PC-9 (cell line): ENCODE measurements at regions not wholly inside any gene's neighbourhood (a gene's known extent, or its start where the extent isn't known, plus 50 kb on each side); places are given as distances from the start of the nearest gene placed in this dataset.
A peak's percentile ranks its signal among the peaks of the same experiment; 100 is the strongest.

ENCODE experiments used
- BruUV-seq: library from RNA; stranded (reverse); fragments of 400-500 nt; replicated peaks from 2 replicates; lab custom pipeline; 2021; lab: Mats Ljungman, UMichigan
- CTCF ChIA-PET: fragments of 300-600 bp; sonication (Branson Sonifier 250); formaldehyde crosslinking; loops from one replicate; lab custom pipeline; 2022; ENCODE audit warnings: antibody characterized with exemption; lab: Charles Lee
- POLR2A ChIA-PET: fragments of 300-600 bp; sonication (Branson Sonifier 250); formaldehyde crosslinking; loops from one replicate; lab custom pipeline; 2022; ENCODE audit warnings: antibody characterized with exemption; ENCODE audit not compliant: unreplicated experiment; lab: Charles Lee
- DNase-seq, 2 experiments: peaks; one replicate each; pipeline versions ENCODE4 v3.0.0 to v3.0.0-alpha.2; 2015 to 2022; ENCODE audit warnings: mixed read lengths in 1 of 2
- H2AFZ ChIP-seq: fragments of 200-600 bp; sonication (generic); 2 replicates; pipeline ENCODE4 v1.8.1; 2017; ENCODE audit warnings: antibody characterized with exemption
- H3F3A ChIP-seq: fragments of 200-600 bp; sonication (generic); 2 replicates; pipeline ENCODE4 v1.8.1; 2017; ENCODE audit warnings: antibody characterized with exemption, mild to moderate bottlenecking, low read depth; ENCODE audit not compliant: insufficient read depth
- H3K27ac ChIP-seq: fragments of 200-600 bp; sonication (generic); 2 replicates; pipeline ENCODE4 v1.6.1; 2016; ENCODE audit warnings: mixed run types
- H3K27me3 ChIP-seq: fragments of 200-600 bp; sonication (generic); 2 replicates; pipeline ENCODE4 v1.6.1; 2016; ENCODE audit warnings: low read depth, mixed run types; ENCODE audit not compliant: insufficient read depth
- H3K36me3 ChIP-seq: fragments of 200-600 bp; sonication (generic); 2 replicates; pipeline ENCODE4 v1.6.1; 2016; ENCODE audit warnings: low read depth, mixed run types
- H3K4me1 ChIP-seq: fragments of 200-600 bp; sonication (generic); replicated peaks from 2 replicates; pipeline ENCODE4 v1.6.1; 2016; ENCODE audit warnings: mixed run types; ENCODE audit not compliant: insufficient read depth
- H3K4me2 ChIP-seq: fragments of 200-600 bp; sonication (generic); 2 replicates; pipeline ENCODE4 v1.6.1; 2017; ENCODE audit warnings: mixed run types
- H3K4me3 ChIP-seq: fragments of 200-600 bp; sonication (generic); 2 replicates; pipeline ENCODE4 v1.6.1; 2016; ENCODE audit warnings: mixed run types
- H3K79me2 ChIP-seq: fragments of 200-600 bp; sonication (generic); 2 replicates; pipeline ENCODE4 v1.6.1; 2017; ENCODE audit warnings: low read depth, mixed run types
- H3K9me2 ChIP-seq: fragments of 200-600 bp; sonication (generic); 2 replicates; pipeline ENCODE4 v1.8.1; 2017; ENCODE audit warnings: mild to moderate bottlenecking; ENCODE audit not compliant: insufficient read depth
- H3K9me3 ChIP-seq: fragments of 200-600 bp; sonication (generic); 2 replicates; pipeline ENCODE4 v1.8.1; 2016; ENCODE audit warnings: low read depth; ENCODE audit not compliant: insufficient read depth
- H4K20me1 ChIP-seq: fragments of 200-600 bp; sonication (generic); 2 replicates; pipeline ENCODE4 v1.8.1; 2017; ENCODE audit not compliant: insufficient read depth
- CTCF ChIP-seq: fragments of 200-600 bp; sonication (generic); conservative IDR thresholded peaks from 2 replicates; pipeline ENCODE4 v1.6.1; 2017; ENCODE audit warnings: mixed run types, antibody characterized with exemption, mild to moderate bottlenecking, moderate library complexity
- EZH2 ChIP-seq: fragments of 200-600 bp; sonication (generic); IDR thresholded peaks from 2 replicates; pipeline ENCODE4 v1.8.0; 2017; ENCODE audit warnings: antibody characterized with exemption, low read depth
- intact Hi-C: fragments of 100-400 bp; cut with micrococcal nuclease; formaldehyde crosslinking; loops from one replicate; pipeline ENCODE4 v1.10.0; 2022; ENCODE audit not compliant: unreplicated experiment

GRCh38 chr5:167573370-167574127 lies 717.9 kb upstream of the WWC1 start:
- no peaks in the 10 kb centered on the region for H3K4me1 ChIP-seq
- H3K9me3 ChIP-seq, result no peaks in the 10 kb centered on the region
- ChIA-PET POLR2A (no interaction called here), CTCF (interaction anchor here (0.7 kb wide), 1 partner anchor 422 kb away, joined by 5 read pairs; no protein-coding TSS in a partner anchor)
- intact Hi-C loops, result no loop called here
- no peaks in the 10 kb centered on the region for H3K36me3 ChIP-seq
- no peak overlapping the region for H3K27ac ChIP-seq
- no peak for DNase-seq
- BruUV-seq, result no TSS peak
- H3K79me2 ChIP-seq, result no peaks in the 10 kb centered on the region
- H3K4me2 ChIP-seq, result peak overlapping the region; percentile 47; the same call in 1 of the 2 replicates
- TF ChIP-seq EZH2 (no peak), CTCF (no peak)
- 0 out of 2 replicates have a peak, but pooled peaks cover 4% of the 10 kb centered on the region for H4K20me1 ChIP-seq
- H2AFZ ChIP-seq, result no peak overlapping the region
- H3K9me2 ChIP-seq, result no peaks in the 10 kb centered on the region
- H3K4me3 ChIP-seq, result no peak overlapping the region; the same call in 1 of the 2 replicates
- H3K27me3 ChIP-seq, result peaks cover 70% of the 10 kb centered on the region
- no peaks in the 10 kb centered on the region for H3F3A ChIP-seq

GRCh38 chr5:167574464-167574863 lies 717.0 kb upstream of the WWC1 start:
- Histone ChIP-seq H3K27me3 (peaks cover 68% of the 10 kb centered on the region), H3K9me2 (no peaks in the 10 kb centered on the region), H3K4me3 (no peak overlapping the region), H3F3A (no peaks in the 10 kb centered on the region), H3K4me1 (no peaks in the 10 kb centered on the region), H3K79me2 (no peaks in the 10 kb centered on the region), H3K9me3 (no peaks in the 10 kb centered on the region), H3K36me3 (no peaks in the 10 kb centered on the region), H3K4me2 (no peak overlapping the region), H2AFZ (no peak overlapping the region), H4K20me1 (0 out of 2 replicates have a peak, but pooled peaks cover 4% of the 10 kb centered on the region), H3K27ac (no peak overlapping the region)
- CTCF ChIA-PET, result no interaction called here
- intact Hi-C loops, result no loop called here
- no TSS peak for BruUV-seq
- POLR2A ChIA-PET, result no interaction called here
- no peak for TF ChIP-seq CTCF
- TF ChIP-seq EZH2, result no peak
- no peak for DNase-seq

GRCh38 chr5:167575330-167575729 lies 716.1 kb upstream of the WWC1 start:
- H3K4me3 ChIP-seq, result no peak overlapping the region
- no peaks in the 10 kb centered on the region for H3F3A ChIP-seq
- H3K79me2 ChIP-seq, result no peaks in the 10 kb centered on the region
- H3K4me2 ChIP-seq, result no peak overlapping the region
- H3K27me3 ChIP-seq, result peaks cover 60% of the 10 kb centered on the region
- no peaks in the 10 kb centered on the region for H3K36me3 ChIP-seq
- intact Hi-C loops, result no loop called here
- no peak overlapping the region for H2AFZ ChIP-seq
- H3K9me2 ChIP-seq, result no peaks in the 10 kb centered on the region
- POLR2A ChIA-PET, result no interaction called here
- 0 out of 2 replicates have a peak, but pooled peaks cover 4% of the 10 kb centered on the region for H4K20me1 ChIP-seq
- H3K27ac ChIP-seq, result no peak overlapping the region
- H3K9me3 ChIP-seq, result no peaks in the 10 kb centered on the region
- no TSS peak for BruUV-seq
- CTCF ChIA-PET, result no interaction called here
- H3K4me1 ChIP-seq, result no peaks in the 10 kb centered on the region
- DNase-seq, result no peak
- no peak for TF ChIP-seq CTCF
- no peak for TF ChIP-seq EZH2
